ENCODE measurements at regions not wholly inside any gene's neighbourhood (a gene's known extent, or its start where the extent isn't known, plus 50 kb on each side); places are given as distances from the start of the nearest gene placed in this dataset.
A peak's percentile ranks its signal among the peaks of the same experiment; 100 is the strongest.

- DNase-seq, result no peak
Observed at GRCh38 chr17:36869441-36869840, 67.8 kb upstream of the LHX1 start.

GRCh38 chr17:36869856-36870719 lies 67.2 kb upstream of the LHX1 start:
- DNase-seq, result no peak

GRCh38 chr17:36870720-36870999 lies 66.6 kb upstream of the LHX1 start:
- DNase-seq, result no peak

- no peak for DNase-seq
Observed at GRCh38 chr17:36875698-36876293, 61.5 kb upstream of the LHX1 start.

- no peak for DNase-seq
Observed at GRCh38 chr17:36876966-36877365, 60.3 kb upstream of the LHX1 start.

GRCh38 chr17:36877771-36878170 lies 59.5 kb upstream of the LHX1 start:
- no peak for DNase-seq

- no peak for DNase-seq
Observed at GRCh38 chr17:36878216-36878615, 59.1 kb upstream of the LHX1 start.

- DNase-seq, result no peak
Observed at GRCh38 chr17:36879027-36879426, 58.2 kb upstream of the LHX1 start.

- peak; percentile 41 for DNase-seq
Observed at GRCh38 chr17:36879624-36880131, 57.6 kb upstream of the LHX1 start.

- no peak for DNase-seq
Observed at GRCh38 chr17:36880268-36880905, 56.9 kb upstream of the LHX1 start.

- no peak for DNase-seq
Observed at GRCh38 chr17:36881323-36881722, 56.0 kb upstream of the LHX1 start.

- DNase-seq, result no peak
Observed at GRCh38 chr17:36884495-36885152, 52.7 kb upstream of the LHX1 start.

- no peak for DNase-seq
Observed at GRCh38 chr17:36885153-36885735, 52.0 kb upstream of the LHX1 start.

- DNase-seq, result no peak
Observed at GRCh38 chr17:36885771-36886377, 51.4 kb upstream of the LHX1 start.

Data from NCI-H1417 treated with DMSO at 0.1 percent for 48 hours (cell line).